HepG2 (cell line): ENCODE measurements at regions not wholly inside any gene's neighbourhood (a gene's known extent, or its start where the extent isn't known, plus 50 kb on each side); places are given as distances from the start of the nearest gene placed in this dataset.

Experiments used
- AHR ChIP-seq: IDR thresholded peaks from 2 replicates; pipeline ENCODE4 v1.6.1; 2018; ENCODE audit warnings: missing genetic modification reagents, missing compliant biosample characterization
- ARID2 ChIP-seq: sonication (generic); formaldehyde crosslinking; IDR thresholded peaks from 2 replicates; pipeline ENCODE4 v1.8.1; 2022; ENCODE audit warnings: mild to moderate bottlenecking, missing genetic modification reagents, borderline replicate concordance
- ARNT2 ChIP-seq: sonication (generic); formaldehyde crosslinking; IDR thresholded peaks from 2 replicates; pipeline ENCODE4 v1.8.0; 2022; ENCODE audit warnings: mild to moderate bottlenecking, low read depth, missing genetic modification reagents, moderate library complexity
- EP300 ChIP-seq, 3 experiments: sonication (generic) in 1 of 3; formaldehyde crosslinking in 1 of 3; IDR thresholded peaks; 2 replicates each; pipeline versions ENCODE4 v1.5.1 to v1.6.1; 2011 to 2020; ENCODE audit warnings: low read depth in 2 of 3, low read length in 2 of 3, borderline replicate concordance in 1 of 3, improper control_type of control experiment in 1 of 3, mild to moderate bottlenecking in 1 of 3, missing genetic modification reagents in 1 of 3, moderate library complexity in 1 of 3
- FOXK1 ChIP-seq: sonication (generic); formaldehyde crosslinking; IDR thresholded peaks from 2 replicates; pipeline ENCODE4 v1.4.0; 2020; ENCODE audit warnings: low read depth, missing genetic modification reagents, borderline replicate concordance
- KDM3A ChIP-seq: IDR thresholded peaks from 2 replicates; pipeline ENCODE4 v1.6.1; 2018; ENCODE audit warnings: low read depth, missing compliant biosample characterization
- NPAS2 ChIP-seq: sonication (generic); formaldehyde crosslinking; IDR thresholded peaks from 2 replicates; pipeline ENCODE4 v1.8.0; 2022; ENCODE audit warnings: mild to moderate bottlenecking, missing genetic modification reagents, borderline replicate concordance
- PHF21A ChIP-seq: sonication (generic); formaldehyde crosslinking; IDR thresholded peaks from 2 replicates; pipeline ENCODE4 v1.5.0; 2020; ENCODE audit warnings: mild to moderate bottlenecking, missing genetic modification reagents
- RARA ChIP-seq: IDR thresholded peaks from 2 replicates; pipeline ENCODE4 v1.6.1; 2016; ENCODE audit warnings: missing genetic modification reagents, missing compliant biosample characterization
- RFX3 ChIP-seq: IDR thresholded peaks from 2 replicates; pipeline ENCODE4 v1.6.1; 2016; ENCODE audit warnings: missing biosample characterization, missing genetic modification reagents
- SRSF9 ChIP-seq: fragments of 200-400 bp; formaldehyde crosslinking; IDR thresholded peaks from 2 replicates; pipeline ENCODE4 v1.6.1; 2018; ENCODE audit warnings: borderline replicate concordance, mild to moderate bottlenecking, low read depth, low read length; ENCODE audit not compliant: insufficient read depth, poor library complexity, severe bottlenecking
- XRCC5 ChIP-seq: fragments of 200-400 bp; formaldehyde crosslinking; optimal IDR thresholded peaks from 2 replicates; pipeline ENCODE3; 2017; ENCODE audit warnings: mild to moderate bottlenecking, low read length
- ZBTB20 ChIP-seq: sonication (generic); formaldehyde crosslinking; IDR thresholded peaks from 2 replicates; pipeline ENCODE4 v1.8.1; 2023; ENCODE audit warnings: missing genetic modification reagents, low read depth, mild to moderate bottlenecking, borderline replicate concordance
- ZFX ChIP-seq: sonication (generic); formaldehyde crosslinking; IDR thresholded peaks from 2 replicates; pipeline ENCODE4 v1.4.0; 2020; ENCODE audit warnings: mild to moderate bottlenecking, low read depth, missing genetic modification reagents, moderate library complexity
- ZNF205 ChIP-seq: IDR thresholded peaks from 2 replicates; pipeline ENCODE4 v1.6.1; 2018; ENCODE audit warnings: missing biosample characterization, missing genetic modification reagents
- ZNF251 ChIP-seq: sonication (generic); formaldehyde crosslinking; IDR thresholded peaks from 2 replicates; pipeline ENCODE4 v1.9.0; 2021; ENCODE audit warnings: mild to moderate bottlenecking, missing genetic modification reagents
- ZNF264 ChIP-seq: sonication (generic); formaldehyde crosslinking; IDR thresholded peaks from 2 replicates; pipeline ENCODE4 v1.4.0; 2020; ENCODE audit warnings: missing genetic modification reagents
- ZNF746 ChIP-seq: sonication (generic); formaldehyde crosslinking; IDR thresholded peaks from 2 replicates; pipeline ENCODE4 v1.8.0; 2022; ENCODE audit warnings: mild to moderate bottlenecking, missing genetic modification reagents
- ZNF879 ChIP-seq: sonication (generic); formaldehyde crosslinking; IDR thresholded peaks from 2 replicates; pipeline ENCODE4 v1.8.1; 2023; ENCODE audit warnings: missing genetic modification reagents
- ZSCAN25 ChIP-seq: sonication (generic); formaldehyde crosslinking; IDR thresholded peaks from 2 replicates; pipeline ENCODE4 v1.8.0; 2022; ENCODE audit warnings: mild to moderate bottlenecking, missing genetic modification reagents
- ZSCAN9 ChIP-seq: IDR thresholded peaks from 2 replicates; pipeline ENCODE4 v1.6.1; 2016; ENCODE audit warnings: borderline replicate concordance
- TF ChIP-seq, protein P1 (sequence below): IDR thresholded peaks from 2 replicates; pipeline ENCODE4 v1.6.1; 2016; ENCODE audit warnings: low read depth, missing genetic modification reagents, missing compliant biosample characterization
- TF ChIP-seq, protein P2 (sequence below): sonication (generic); formaldehyde crosslinking; IDR thresholded peaks from 2 replicates; pipeline ENCODE4 v1.4.0; 2020; ENCODE audit warnings: mild to moderate bottlenecking, missing genetic modification reagents
- TF ChIP-seq, protein P3 (sequence below): sonication (generic); formaldehyde crosslinking; IDR thresholded peaks from 2 replicates; pipeline ENCODE4 v1.4.0; 2020; ENCODE audit warnings: missing genetic modification reagents, borderline replicate concordance

DNA sequence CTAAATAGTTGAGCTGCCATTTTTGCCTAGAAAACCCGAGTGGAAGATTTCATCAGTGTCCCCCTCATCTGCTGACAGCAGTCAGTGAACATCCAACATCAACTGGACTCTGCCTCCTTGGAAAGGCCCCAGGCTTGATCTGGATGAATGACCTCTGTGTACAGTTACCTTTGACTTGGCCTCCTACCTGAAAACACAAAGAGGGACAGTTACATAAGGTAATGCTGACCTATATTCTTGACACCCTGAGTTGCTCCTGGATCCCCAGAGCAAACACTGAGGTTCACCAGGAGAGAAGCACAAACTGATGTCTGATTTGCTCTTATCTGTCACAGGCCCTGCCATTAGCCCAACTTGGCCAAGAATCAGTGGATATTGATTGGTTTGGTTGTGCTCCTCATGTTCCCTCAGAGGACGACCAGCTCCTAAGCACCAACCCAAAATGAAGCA is 138.9 kb downstream of the PROX1 start (continued):
- TF ChIP-seq, protein P1, sequence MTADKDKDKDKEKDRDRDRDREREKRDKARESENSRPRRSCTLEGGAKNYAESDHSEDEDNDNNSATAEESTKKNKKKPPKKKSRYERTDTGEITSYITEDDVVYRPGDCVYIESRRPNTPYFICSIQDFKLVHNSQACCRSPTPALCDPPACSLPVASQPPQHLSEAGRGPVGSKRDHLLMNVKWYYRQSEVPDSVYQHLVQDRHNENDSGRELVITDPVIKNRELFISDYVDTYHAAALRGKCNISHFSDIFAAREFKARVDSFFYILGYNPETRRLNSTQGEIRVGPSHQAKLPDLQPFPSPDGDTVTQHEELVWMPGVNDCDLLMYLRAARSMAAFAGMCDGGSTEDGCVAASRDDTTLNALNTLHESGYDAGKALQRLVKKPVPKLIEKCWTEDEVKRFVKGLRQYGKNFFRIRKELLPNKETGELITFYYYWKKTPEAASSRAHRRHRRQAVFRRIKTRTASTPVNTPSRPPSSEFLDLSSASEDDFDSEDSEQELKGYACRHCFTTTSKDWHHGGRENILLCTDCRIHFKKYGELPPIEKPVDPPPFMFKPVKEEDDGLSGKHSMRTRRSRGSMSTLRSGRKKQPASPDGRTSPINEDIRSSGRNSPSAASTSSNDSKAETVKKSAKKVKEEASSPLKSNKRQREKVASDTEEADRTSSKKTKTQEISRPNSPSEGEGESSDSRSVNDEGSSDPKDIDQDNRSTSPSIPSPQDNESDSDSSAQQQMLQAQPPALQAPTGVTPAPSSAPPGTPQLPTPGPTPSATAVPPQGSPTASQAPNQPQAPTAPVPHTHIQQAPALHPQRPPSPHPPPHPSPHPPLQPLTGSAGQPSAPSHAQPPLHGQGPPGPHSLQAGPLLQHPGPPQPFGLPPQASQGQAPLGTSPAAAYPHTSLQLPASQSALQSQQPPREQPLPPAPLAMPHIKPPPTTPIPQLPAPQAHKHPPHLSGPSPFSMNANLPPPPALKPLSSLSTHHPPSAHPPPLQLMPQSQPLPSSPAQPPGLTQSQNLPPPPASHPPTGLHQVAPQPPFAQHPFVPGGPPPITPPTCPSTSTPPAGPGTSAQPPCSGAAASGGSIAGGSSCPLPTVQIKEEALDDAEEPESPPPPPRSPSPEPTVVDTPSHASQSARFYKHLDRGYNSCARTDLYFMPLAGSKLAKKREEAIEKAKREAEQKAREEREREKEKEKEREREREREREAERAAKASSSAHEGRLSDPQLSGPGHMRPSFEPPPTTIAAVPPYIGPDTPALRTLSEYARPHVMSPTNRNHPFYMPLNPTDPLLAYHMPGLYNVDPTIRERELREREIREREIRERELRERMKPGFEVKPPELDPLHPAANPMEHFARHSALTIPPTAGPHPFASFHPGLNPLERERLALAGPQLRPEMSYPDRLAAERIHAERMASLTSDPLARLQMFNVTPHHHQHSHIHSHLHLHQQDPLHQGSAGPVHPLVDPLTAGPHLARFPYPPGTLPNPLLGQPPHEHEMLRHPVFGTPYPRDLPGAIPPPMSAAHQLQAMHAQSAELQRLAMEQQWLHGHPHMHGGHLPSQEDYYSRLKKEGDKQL: no peak; the same call in 1 of the 2 replicates
- TF ChIP-seq SRSF9 (no peak), FOXK1 (CRISPR knock-in tag) (peak; percentile 85; the same call in 1 of the 2 replicates), PHF21A (CRISPR knock-in tag) (peak; percentile 80), NPAS2 (0 out of 2 replicates have a peak, but pooled peaks have one; percentile 45), AHR (CRISPR knock-in tag) (no peak), ZBTB20 (CRISPR knock-in tag) (peak; percentile 74; the same call in 1 of the 2 replicates), ZNF251 (no peak), RARA (CRISPR knock-in tag) (peak; percentile 99), EP300 (IDR thresholded peaks at IDR 0.05; ENCODE audit: low read depth in 2 of 2, low read length in 2 of 2) (peak in 1 of 2 experiments; percentile 86; a peak in 2 of 4 replicates), EP300 (CRISPR knock-in tag; IDR thresholded peaks at IDR 0.05; ENCODE audit: borderline replicate concordance) (peak; percentile 40; the same call in 1 of the 2 replicates), ZNF205 (CRISPR knock-in tag) (peak; percentile 76; the same call in 1 of the 2 replicates), ARNT2 (CRISPR knock-in tag) (no peak), ZNF264 (CRISPR knock-in tag) (peak; percentile 62), ZNF746 (CRISPR knock-in tag) (0 out of 2 replicates have a peak, but pooled peaks have one; percentile 43), ZSCAN9 (0 out of 2 replicates have a peak, but pooled peaks have one; percentile 33), RFX3 (CRISPR knock-in tag) (no peak), ZFX (CRISPR knock-in tag) (peak; percentile 69), XRCC5 (no peak), ZNF879 (CRISPR knock-in tag) (no peak), ZSCAN25 (CRISPR knock-in tag) (0 out of 2 replicates have a peak, but pooled peaks have one; percentile 21), KDM3A (CRISPR knock-in tag) (no peak), ARID2 (CRISPR knock-in tag) (no peak)
- TF ChIP-seq, protein P2, sequence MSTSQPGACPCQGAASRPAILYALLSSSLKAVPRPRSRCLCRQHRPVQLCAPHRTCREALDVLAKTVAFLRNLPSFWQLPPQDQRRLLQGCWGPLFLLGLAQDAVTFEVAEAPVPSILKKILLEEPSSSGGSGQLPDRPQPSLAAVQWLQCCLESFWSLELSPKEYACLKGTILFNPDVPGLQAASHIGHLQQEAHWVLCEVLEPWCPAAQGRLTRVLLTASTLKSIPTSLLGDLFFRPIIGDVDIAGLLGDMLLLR (CRISPR knock-in tag): no peak
- TF ChIP-seq, protein P3, sequence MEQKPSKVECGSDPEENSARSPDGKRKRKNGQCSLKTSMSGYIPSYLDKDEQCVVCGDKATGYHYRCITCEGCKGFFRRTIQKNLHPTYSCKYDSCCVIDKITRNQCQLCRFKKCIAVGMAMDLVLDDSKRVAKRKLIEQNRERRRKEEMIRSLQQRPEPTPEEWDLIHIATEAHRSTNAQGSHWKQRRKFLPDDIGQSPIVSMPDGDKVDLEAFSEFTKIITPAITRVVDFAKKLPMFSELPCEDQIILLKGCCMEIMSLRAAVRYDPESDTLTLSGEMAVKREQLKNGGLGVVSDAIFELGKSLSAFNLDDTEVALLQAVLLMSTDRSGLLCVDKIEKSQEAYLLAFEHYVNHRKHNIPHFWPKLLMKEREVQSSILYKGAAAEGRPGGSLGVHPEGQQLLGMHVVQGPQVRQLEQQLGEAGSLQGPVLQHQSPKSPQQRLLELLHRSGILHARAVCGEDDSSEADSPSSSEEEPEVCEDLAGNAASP: peak; percentile 71; the same call in 1 of the 2 replicates
